D721Med (cell line): ENCODE measurements at regions not wholly inside any gene's neighbourhood (a gene's known extent, or its start where the extent isn't known, plus 50 kb on each side); places are given as distances from the start of the nearest gene placed in this dataset.

Experiments used
- DNase-seq: peaks from one replicate; pipeline ENCODE4 v3.0.0; 2011; ENCODE audit warnings: low spot score; ENCODE audit not compliant: insufficient read length
- FAIRE-seq: peaks from 2 replicates; lab custom pipeline; 2011; peaks lifted over from hg19 to GRCh38; lab: Jason Lieb, UNC
- CTCF ChIP-seq: IDR thresholded peaks from 2 replicates; pipeline ENCODE4 v1.5.1; 2012; ENCODE audit warnings: mild to moderate bottlenecking, control low read depth; ENCODE audit not compliant: insufficient read depth; ENCODE audit errors: missing control alignments

- peak; percentile 74 for FAIRE-seq
- no peak for TF ChIP-seq CTCF
- no peak for DNase-seq
Observed at GRCh38 chr1:199054694-199055093, 415.9 kb downstream of the PTPRC start.

- peak; percentile 35 for FAIRE-seq
- no peak for DNase-seq
- no peak for TF ChIP-seq CTCF
Observed at GRCh38 chr1:199057322-199057721, 418.5 kb downstream of the PTPRC start.

- FAIRE-seq, result no peak
- DNase-seq, result no peak
- no peak for TF ChIP-seq CTCF
Observed at GRCh38 chr1:199058281-199058680, 419.4 kb downstream of the PTPRC start.

- DNase-seq, result no peak
- no peak for TF ChIP-seq CTCF
- no peak for FAIRE-seq
Observed at GRCh38 chr1:199064971-199065370, 426.1 kb downstream of the PTPRC start.

- no peak for FAIRE-seq
- no peak for DNase-seq
- no peak for TF ChIP-seq CTCF
Observed at GRCh38 chr1:199067483-199067882, 428.6 kb downstream of the PTPRC start.

GRCh38 chr1:199071080-199071479, 432.2 kb downstream of the PTPRC start:
- TF ChIP-seq CTCF, result no peak
- FAIRE-seq (no peak), DNase-seq (no peak)

- TF ChIP-seq CTCF, result no peak
- FAIRE-seq (peak; percentile 68), DNase-seq (no peak)
Observed at GRCh38 chr1:199073166-199073565, 434.3 kb downstream of the PTPRC start.
